ENCODE measurements at regions not wholly inside any gene's neighbourhood (a gene's known extent, or its start where the extent isn't known, plus 50 kb on each side); places are given as distances from the start of the nearest gene placed in this dataset.
"Not testable (repeated sequence)": the region's sequence is repeated elsewhere in the genome, so short reads cannot be mapped to it uniquely, and the experiment has no call there.

GRCh38 chr2:216947055-216947454, 87.2 kb upstream of the TNP1 start:
- no peak for DNase-seq (ENCODE audit: extremely low read depth, low read depth)

DNA sequence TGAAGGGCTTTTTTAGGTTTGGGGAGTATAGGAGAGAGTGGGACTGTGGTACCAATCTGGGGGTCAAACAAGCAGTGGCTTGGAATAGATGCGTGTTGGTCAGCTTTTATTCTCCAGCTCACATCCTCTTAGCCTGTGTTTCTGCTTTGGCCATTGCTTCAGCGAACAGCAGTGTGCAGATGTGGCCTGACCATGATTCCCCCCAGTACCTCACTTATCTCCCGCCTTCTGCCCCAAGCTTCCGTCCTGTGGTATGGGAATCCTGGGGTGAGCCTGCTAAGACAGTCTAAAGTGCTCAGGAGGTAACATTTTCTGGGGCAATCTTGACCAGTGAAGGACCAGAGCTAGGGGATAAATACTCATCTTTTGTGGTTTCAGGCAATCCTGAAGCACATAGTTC, 84.9 kb upstream of the TNP1 start:
- DNase-seq (ENCODE audit: extremely low read depth, low read depth), result no peak

DNA sequence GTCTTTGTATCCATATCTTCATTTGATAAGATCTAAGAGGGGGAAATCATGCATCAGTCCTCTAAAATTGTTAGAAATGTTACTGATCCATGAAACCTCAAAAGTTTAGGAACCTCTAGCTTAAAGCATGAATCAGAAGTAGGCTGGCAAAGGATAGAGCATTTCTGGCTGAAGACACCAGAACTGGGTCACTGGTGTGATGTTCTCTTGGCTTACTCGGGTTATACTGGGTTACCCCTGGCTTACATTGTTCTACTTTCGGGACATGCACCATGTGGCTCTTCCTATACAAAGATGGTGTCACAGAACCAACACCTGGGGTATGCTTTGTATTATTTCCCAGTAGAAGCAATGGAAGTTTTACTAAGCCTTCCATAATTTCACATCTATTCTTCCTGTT, 83.2 kb upstream of the TNP1 start:
- no peak for DNase-seq (ENCODE audit: extremely low read depth, low read depth)

DNA sequence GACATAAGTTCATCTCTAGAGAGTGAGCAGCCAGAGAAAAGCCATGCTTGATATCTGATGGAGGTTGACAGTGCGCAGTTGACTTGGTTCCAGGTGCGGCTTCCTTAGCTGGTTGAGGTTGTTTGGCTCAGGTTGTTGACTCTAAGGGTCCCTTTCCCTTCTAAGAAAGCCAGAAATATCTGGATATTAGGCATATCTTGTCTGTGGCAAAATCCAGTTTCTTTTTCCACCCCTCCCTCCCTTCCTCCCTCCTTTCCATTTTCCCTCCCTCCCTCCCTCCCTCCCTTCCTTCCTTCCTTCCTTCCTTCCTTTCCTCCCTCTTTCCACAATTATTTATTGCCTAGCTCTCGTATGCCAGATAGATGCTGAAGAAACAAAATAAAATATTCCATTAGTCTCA, 82.6 kb upstream of the TNP1 start:
- DNase-seq (ENCODE audit: extremely low read depth, low read depth), result no peak

GRCh38 chr2:216942016-216942415, 82.2 kb upstream of the TNP1 start:
- no peak for DNase-seq (ENCODE audit: extremely low read depth, low read depth)

- DNase-seq (ENCODE audit: extremely low read depth, low read depth), result no peak
These were observed 77.1 kb upstream of the TNP1 start for GRCh38 chr2:216936954-216937357.

- no peak for DNase-seq (ENCODE audit: extremely low read depth, low read depth)
These were observed 74.8 kb upstream of the TNP1 start for GRCh38 chr2:216934623-216935022.

- DNase-seq (ENCODE audit: extremely low read depth, low read depth), result no peak
These were observed 74.3 kb upstream of the TNP1 start for GRCh38 chr2:216934151-216934550.

GRCh38 chr2:216932863-216933548, 73.1 kb upstream of the TNP1 start:
- no peak for DNase-seq (ENCODE audit: extremely low read depth, low read depth)

GRCh38 chr2:216932113-216932862, 72.4 kb upstream of the TNP1 start:
- DNase-seq (ENCODE audit: extremely low read depth, low read depth), result no peak

DNA sequence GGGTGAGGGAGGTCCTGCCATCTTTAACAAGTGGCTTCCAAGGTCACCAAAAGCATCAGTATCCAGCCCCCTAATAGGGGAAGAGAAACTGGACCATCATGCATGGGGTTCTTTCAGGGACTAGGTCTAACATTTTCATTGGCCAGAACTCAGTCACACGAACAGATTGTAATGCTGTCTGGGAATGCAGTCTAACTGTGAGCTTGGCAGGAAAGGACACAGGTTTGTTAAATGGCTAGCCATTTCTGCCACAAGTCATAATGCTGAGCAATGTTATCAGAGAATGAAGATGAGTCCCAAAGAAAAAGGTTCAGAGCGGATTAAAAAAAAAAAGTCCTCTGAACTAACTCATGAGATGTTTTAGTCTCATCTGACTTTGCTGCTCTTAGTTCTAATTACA, 70.9 kb upstream of the TNP1 start:
- DNase-seq (ENCODE audit: extremely low read depth, low read depth), result no peak

DNA sequence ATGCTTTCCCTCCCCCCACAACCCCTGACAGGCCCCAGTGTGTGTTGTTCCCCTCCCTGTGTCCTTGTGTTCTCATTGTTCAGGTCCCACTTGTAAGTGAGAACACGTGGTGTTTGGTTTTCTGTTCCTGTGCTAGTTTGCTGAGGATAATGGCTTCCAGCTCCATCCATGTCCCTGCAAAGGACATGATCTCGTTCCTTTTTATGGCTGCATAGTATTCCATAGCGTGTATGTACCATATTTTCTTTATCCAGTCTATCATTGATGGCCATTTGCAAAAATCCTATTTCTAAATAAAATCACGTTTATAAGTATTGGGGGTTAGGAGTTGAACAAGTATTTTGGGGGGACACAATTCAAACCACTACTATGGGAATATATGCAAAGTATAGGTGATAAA, 69.5 kb upstream of the TNP1 start:
- DNase-seq (ENCODE audit: extremely low read depth, low read depth), result not testable (repeated sequence)

- DNase-seq (ENCODE audit: extremely low read depth, low read depth), result no peak
These were observed 67.3 kb upstream of the TNP1 start for GRCh38 chr2:216927163-216927562.

GRCh38 chr2:216925636-216926366, 65.9 kb upstream of the TNP1 start:
- no peak for DNase-seq (ENCODE audit: extremely low read depth, low read depth)

DNA sequence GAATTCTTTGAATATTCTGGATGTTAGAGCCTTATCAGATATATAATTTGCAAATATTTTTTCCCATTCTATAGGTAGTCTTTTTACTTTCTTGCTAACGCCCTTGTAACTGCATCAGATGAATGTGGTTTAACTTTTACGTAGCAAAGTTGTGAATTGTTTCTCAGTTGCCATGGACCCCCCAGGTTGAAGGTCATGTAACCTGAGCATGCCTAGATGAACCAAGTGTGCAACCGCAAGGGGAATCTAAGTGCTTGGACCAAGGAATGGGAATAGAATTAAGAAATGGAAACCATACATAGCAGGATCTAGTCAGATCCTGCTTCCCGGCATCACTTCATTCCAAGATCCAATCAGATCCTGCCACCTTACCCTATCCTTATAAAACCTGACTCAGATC, 65.1 kb upstream of the TNP1 start:
- DNase-seq (ENCODE audit: extremely low read depth, low read depth), result no peak

DNA sequence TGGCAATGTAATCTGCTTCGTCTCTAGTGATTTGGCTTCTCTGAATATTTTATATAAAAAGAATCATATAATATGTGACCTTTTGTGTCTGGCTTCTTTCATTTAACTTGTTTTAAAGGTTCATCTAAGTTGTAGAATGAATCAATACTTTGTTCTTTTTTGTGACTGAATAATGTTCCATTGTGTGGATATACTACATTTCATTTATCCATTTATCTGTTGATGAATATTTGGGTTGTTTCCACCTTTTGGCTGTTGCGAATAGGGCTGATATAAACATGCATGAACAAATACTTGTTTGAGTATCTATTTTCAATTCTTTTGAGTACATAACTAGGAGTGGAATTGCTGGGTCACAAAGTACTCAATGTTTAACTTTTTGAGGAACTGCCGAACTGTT, 63.8 kb upstream of the TNP1 start:
- DNase-seq (ENCODE audit: extremely low read depth, low read depth), result no peak

DNA sequence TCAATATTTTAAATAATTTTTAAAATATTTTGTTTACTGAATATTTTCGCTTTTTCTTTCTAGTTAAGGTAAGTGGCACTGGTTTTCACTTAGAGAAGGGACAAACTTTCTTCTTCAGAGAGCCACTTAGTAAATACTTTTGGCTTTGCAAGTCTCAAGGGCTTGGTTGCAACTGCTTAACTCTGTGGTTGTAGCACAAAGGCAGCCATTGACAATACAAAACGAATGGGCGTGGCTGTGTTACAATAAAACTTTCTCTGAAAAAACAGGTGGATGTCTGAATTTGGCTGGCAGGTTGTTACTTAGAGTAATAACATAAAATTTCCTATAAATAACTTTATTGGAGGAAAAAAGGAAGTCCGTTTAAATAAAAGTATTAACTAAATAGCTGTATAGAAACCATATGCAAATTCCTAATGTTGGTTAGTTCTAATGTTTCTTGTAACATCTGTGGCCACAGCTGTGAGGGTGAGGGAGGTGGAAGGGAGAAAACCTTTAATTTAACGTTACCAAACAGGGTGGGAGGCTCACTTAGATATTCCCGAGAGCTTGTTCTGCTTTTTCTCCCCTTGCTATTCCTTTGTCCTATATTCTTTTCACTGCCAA, 62.4 kb upstream of the TNP1 start:
- DNase-seq (ENCODE audit: extremely low read depth, low read depth), result no peak

GRCh38 chr2:216920937-216921456, 61.1 kb upstream of the TNP1 start:
- DNase-seq (ENCODE audit: extremely low read depth, low read depth), result no peak

GRCh38 chr2:216920143-216920876, 60.4 kb upstream of the TNP1 start:
- no peak for DNase-seq (ENCODE audit: extremely low read depth, low read depth)

DNA sequence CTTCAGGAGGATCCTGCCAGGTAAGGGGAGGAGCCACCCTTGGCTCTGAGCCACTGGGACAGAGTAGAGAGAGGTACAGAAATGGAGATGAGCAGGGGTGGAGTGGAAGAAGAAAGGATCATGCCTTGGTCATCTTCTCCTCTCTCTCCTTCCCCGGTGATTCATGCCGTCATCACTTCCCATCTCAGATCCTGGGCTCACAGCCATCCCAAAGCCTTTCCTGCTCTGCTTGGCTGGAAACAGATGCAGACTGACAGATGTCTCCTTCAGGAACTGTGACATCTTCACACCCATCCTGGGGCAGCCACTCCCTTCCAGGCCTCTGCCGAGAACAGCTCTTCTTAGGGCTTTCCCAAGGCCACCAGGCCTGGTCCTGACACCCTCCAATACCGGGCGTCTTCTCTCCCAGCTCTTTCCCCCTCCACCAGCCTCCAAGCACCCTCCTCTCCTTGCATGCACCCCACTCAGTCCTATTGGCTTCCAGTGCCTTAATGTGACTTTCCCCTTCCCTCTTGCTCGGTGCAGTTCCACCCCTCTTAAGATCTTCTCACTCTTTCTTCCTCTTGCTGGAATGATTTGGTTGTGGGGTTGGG, 58.3 kb upstream of the TNP1 start:
- no peak for DNase-seq (ENCODE audit: extremely low read depth, low read depth)
